ENCODE measurements at regions not wholly inside any gene's neighbourhood (a gene's known extent, or its start where the extent isn't known, plus 50 kb on each side); places are given as distances from the start of the nearest gene placed in this dataset.

DNA sequence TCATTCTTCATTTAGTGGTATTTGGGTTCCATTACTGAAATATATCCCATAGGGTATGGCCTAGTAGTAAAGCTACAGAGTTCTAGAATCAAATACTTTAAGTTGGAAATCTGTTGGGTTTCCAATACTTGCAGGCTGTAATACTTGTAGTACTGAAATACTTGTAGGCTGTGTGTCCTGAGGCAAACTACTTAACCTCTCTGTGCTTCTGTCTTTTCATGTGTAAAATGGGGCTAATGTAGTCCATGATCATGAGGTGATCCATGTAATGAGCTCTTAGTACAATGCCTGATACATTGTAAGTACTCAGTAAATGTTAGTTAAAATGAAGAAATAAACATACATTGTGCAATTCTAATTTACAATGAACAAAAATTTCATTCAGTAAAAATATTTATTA, 368.9 kb downstream of the CSNK1G3 start:
- DNase-seq (ENCODE audit: low read depth), result no peak

DNA sequence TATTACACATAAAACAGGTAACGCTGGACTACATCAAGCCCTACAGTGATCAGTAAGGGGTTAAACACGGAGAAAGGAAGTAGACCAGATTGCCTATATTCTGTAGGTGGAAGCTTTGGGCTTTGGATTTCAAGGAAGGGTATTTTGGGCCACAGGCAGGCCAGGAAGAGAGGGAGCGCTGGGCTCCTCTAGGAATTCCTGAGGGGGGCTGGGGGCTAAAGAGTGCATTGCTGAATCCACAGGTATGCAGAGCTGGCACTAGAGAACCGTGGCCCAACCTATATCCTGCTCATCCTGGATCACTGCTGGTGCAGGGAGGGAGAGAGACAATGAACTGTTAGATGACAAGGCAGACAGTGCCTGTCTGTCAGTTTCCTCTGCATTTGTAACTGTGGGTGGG, 367.1 kb downstream of the CSNK1G3 start:
- no peak for DNase-seq (ENCODE audit: low read depth)

DNA sequence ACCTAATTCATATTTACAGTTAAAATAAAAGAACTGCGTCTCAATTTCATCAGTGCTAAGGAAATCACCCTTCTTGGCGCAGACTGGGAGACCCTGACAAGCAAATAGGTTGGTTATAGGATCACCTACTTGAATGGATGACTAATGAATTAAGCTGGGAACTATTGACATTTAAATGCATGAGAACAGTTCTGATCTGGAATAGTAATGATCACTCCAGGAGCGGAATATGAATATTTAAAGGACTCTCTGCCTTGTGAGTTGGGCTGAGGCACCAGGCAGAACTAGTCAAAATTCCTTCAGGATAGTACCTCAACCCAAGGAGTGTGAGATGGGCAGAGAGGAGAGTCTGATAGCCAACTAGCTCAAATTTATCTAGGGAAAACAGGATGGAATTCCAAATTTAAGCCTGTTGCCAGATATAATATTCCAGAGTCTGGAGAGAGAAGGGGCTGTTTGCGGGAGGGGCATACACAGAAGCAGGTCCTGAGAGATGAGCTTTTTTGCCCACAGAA, 364.4 kb downstream of the CSNK1G3 start:
- peak; percentile 53 for DNase-seq (ENCODE audit: low read depth)

DNA sequence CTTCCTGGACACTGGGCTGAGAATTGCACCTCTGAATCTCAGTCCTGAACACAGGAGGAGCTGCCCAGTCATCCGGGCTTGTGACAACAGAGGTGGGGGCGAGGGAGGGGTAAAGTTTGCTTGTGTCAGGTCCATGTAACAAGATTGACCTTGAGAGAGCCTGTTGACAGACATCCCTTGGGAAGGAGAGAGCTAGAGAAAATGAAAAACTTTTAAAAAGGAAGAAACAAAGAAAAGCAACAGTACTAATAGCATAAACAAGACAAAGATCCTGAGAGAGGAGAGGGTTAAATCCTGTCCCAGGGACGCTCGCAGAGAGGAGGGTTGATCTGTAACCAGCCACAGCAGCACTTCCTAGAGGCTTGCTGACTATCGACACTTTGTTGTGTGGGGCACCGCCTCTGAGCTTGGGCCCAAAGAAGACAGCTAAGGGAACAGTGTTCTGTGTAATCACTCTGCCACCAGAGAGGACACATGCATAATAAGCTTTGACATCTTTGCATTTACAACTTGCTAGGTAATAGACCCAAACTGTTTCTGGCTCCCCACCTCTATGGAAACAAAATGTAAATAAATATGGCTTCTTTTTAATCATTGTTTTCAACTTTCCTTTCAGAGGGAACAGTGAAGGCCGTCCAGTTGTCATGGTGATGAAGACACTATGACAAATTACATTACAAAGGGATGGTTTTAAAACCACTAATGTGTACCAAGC, 363.7 kb downstream of the CSNK1G3 start:
- peak; percentile 73 for DNase-seq (ENCODE audit: low read depth)

DNA sequence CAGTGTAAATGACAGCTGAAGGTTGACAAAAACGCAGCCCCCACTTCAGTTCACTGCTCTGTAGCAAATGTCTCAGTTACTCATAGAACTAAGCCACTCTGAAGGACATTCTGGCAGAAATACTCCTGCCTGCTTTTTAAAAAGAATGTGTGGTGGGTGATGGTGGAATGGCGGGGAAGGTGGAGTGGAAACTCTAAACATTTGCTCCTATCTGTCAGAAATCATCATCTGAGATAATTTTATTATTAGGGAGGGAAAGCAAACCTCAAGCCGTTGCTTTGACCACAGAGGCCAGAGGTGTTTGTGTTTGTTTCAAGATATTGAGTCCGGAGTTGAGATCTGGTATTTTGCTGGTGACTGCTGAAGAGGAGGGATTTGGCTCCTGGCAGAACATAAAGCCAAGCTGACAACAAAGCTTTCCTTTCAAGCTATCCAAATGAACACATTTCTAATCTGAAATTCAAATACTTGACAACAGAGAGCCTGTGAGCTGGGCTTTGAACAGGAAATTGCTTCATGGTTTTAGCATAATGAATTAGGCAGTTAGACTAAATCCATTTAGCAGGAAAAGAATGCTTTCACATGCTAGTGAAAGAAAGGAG, 362.7 kb downstream of the CSNK1G3 start:
- DNase-seq (ENCODE audit: low read depth), result peak; percentile 91

DNA sequence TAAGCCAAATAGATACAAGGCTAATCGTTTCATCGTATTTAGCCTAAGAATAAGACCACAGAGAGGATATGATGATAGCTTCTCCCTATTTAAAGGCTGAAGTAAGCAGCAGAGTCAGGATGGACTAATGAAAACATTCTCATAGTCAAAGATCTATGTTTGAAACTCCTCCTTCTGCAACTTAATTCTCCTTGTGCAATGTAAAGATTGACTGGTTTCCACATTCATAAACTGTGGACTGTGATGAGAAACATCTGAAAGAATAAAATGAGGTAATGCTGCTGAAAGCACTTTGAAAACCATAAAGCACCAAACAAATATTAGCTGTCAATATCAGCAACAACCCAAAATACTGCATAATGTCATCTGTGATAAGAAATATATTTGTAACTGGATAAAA, 361.9 kb downstream of the CSNK1G3 start:
- no peak for DNase-seq (ENCODE audit: low read depth)

DNA sequence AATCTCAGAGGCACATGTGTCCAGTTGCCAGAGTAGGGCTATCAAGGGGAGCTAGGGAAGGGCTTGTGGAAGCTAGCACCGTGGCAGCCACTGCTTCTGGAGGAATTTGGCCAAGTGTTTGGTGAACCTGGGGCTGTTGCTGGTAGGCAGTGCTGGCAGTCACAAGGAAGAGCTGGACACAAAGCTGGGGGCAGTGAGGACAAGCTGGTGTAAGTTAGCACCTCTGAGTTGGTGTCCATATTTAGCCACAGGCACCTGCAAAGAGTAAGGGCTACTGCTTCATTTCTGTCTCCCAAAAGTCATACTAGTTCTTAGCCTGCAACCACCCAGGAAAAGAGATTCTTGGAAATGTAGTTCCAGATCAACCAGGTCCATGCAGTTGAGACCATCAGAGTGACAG, 359.4 kb downstream of the CSNK1G3 start:
- no peak for DNase-seq (ENCODE audit: low read depth)

DNA sequence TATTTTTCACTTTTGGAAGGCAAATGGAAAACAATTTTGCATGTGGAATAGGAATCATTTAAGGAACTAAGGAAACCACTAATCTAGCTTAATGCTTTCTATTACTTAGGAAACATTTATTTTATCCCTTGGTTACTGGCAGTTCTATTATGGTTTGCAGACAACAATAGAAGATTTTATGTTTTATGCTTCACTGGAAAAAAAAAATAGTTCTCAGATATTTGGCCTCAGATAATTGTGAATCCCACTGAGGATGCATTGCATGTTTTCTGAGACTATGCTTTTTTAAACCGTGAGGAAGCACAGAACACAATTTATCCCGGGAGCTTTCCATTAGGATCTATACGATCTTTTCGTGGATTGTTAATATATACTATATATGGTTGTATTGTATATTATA, 356.9 kb downstream of the CSNK1G3 start:
- DNase-seq (ENCODE audit: low read depth), result no peak

DNA sequence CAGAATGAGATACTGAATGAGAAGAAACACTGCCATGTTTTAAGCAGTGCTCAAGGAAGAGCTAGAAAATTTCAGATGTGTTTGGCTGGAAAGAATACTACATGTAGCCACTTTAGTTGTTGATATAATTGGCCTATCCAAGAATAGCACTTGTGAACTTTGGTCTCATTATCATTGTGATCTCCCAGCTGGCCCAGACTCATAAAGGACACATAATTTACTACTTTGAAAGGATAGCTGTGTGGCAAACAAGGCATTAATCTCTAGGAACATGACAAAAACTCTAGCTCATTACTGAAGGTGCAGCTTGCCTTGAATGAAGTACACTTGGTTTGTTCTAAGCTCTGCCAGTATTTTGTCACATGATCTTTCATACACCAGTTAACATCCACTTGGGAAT, 356.3 kb downstream of the CSNK1G3 start:
- DNase-seq (ENCODE audit: low read depth), result peak; percentile 51

DNA sequence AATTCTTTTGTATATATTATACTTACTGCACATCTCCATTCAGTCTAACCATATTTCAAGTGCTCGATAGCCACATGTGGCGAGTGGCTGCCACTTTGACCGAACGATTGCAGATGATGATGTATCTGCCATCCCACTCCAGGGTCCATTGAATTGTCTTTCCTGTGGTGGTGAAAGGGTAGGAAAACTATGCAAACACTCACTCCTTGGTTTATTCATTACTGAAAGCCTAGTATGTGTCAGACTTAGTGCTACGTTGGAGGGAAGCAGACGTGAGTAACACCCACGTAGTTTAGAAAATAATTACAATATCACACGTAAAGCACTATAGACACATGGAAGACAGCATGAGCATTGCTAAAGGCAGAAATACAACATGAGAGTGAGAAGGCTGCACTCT, 353.7 kb downstream of the CSNK1G3 start:
- peak; percentile 96 for DNase-seq (ENCODE audit: low read depth)

DNA sequence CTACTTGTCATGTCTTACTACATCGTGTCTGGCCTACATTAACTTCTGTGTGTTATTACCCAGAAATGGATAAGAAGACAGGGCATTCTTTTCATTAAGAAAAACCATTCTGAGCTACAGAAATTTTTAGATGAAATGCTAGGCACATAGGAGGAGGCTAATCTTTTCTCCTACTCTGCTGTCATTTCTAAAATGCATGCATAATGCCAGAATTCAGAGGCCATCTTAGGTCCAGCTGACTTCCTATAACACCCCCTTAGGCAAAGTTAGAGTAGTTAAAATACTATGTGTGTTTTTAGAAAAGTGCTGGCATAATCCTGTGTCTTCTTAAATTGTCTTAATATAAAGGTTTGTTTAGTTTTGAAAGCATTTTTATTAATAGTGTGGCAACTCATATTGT, 352.6 kb downstream of the CSNK1G3 start:
- no peak for DNase-seq (ENCODE audit: low read depth)

DNA sequence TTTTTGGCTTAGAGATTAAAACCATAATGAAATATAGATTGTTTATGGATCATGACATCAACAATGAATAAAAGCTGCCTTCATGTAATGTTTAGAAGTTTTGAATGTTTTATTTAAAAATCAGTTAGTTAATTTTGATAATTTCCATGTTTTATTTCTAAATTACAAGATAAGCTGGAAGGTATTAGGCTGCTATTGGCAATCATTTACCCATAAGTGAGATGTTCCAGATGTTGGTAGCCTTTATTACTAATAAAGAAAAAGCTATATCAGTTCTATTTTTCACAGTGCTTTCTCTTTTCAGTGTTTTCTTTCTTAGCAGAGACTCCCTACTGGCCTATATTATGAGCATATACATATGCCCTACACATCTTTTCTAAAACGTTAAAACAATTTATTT, 347.0 kb downstream of the CSNK1G3 start:
- DNase-seq (ENCODE audit: low read depth), result no peak

DNA sequence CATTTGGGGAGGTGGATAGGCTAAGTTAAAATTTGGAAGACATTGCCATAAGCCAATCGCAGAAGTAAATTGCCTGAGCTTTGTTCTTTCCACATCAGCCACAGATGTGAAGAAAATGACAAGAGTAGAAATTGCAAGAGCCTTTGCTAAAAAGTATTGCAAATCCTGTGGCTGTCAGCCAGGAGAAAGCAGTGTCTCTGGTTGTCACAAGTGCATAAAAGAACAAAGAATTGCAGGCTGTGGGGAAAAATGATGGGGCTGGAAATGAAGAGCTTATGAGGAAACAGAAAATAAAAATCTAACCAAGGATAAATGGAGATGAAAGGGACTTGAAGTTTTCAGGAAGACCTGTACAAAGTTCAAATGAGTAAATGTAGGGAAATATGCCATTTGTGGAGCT, 344.8 kb downstream of the CSNK1G3 start:
- DNase-seq (ENCODE audit: low read depth), result peak; percentile 13

DNA sequence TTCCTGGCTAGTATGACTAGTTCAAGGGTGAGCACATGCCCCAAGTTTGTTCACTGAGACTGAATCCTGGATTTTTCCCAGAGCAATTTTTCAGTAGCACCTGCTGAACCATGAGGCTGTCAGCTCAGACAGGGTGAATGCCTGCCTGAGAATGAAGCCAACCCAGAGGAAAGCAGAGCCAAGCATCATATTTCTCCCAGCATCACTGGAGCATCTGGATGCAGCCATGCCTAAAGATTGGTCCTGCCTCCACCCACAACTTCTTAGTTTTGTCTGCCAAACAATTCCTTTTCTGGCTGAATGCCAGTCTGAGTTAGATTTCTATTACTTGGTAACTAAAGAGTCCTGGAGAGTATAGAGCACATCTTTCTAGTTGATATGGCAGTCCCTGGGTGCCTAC, 343.6 kb downstream of the CSNK1G3 start:
- peak; percentile 69 for DNase-seq (ENCODE audit: low read depth)

DNA sequence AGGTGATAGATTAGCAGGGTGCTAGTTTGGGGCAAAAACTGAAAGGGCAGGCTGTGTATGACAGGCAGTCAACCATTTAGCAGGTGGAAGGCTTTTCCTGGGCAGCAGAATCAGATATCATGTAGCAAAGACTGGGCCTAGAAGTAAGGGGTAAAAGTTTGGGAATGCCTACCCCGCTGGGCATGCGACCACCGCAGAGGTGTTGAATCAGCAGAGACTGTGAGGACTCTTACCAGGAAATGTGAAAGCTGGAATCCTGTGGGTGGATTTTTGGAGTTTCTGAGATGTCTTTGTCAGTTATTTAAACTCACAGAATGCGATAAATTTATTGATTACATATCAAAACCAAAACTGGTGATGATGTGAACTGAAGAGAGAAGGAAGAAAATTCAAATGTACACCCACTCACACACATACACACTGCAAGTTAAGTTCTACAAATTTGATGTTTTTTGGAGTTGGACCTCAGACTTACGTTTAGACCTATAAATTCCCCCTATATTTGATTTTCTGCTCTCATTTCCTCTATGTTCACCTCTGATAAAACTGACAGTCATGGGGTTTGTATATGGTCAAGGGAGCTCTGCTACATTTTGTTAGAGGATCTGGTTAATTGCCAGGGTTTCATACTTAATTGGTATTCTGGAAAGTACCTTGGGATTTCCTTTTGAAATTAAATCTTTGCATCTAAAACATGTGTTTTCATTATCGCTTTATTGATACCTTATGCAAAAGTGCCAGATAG, 333.6 kb downstream of the CSNK1G3 start:
- DNase-seq (ENCODE audit: low read depth), result peak; percentile 23

DNA sequence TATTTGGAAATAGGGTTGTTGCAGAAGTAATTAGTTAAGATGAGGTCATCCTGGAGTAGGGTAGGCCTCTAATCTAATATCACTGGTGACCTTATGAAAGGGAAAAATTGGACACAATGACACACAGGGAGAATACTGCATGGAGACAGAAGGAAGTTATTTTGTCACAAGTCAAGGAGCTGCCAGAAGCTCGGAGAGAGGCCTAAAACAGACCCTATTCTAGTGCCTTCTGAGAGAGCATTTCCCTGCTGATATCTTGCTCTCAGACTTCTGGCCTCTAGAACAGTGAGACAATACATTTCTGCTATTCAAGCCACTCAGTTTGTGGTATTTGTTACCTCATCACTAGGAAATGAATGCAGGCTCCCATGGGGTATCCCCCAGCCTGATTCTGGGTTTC, 332.9 kb downstream of the CSNK1G3 start:
- peak; percentile 64 for DNase-seq (ENCODE audit: low read depth)

DNA sequence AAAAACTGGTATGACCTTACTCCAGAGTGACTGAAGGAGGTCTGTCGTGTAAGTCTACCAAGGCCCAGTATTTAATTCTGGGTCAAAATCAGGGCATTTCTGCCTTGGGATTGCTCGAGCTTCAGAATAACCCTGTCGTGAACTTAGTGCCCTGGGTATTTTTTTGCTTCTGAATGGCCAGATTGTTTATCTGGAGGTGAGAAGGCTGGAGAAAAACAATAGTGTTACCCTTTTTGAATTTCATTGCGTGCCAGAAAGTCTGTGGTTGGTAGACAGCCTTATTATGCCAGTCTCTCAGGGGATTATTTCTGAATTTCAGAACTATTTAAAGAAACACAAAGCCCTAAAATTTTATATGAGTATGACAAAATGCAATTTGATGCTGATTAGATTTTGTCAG, 323.4 kb downstream of the CSNK1G3 start:
- DNase-seq (ENCODE audit: low read depth), result no peak

DNA sequence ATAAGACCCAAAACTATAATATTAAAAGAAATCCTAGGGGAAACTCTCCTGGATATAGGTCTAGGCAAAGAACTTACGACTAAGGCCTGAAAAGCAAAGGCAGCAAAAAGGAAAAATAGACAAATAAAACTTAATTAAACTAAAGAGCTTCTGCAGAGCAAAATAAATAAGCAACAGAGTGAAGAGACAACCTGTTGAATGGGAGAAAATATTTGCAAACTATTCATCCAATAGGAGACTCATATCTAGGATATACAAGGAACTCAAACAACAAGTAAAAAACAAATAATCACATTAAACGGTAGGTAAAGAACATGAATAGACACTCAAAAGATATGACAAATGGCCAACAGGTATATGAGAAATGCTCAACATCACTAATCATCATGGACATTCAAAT, 318.6 kb downstream of the CSNK1G3 start:
- no peak for DNase-seq (ENCODE audit: low read depth)

DNA sequence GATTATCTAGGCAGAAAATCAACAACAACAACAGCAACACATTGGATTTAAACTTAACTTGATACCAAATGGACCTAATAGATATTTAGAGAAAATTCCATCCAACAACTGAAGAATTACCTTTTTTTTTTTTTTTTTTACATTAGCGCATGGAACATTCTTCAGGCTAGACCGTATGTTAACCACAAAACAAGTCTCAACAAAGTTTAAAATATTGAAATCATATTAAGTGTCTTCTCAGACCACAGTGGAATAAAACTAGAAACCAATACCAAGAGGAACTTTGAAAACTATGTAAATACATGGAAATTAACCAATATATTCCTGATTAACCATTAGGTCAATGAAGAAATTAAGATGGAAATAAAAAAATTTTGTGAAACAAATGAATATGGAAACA, 315.8 kb downstream of the CSNK1G3 start:
- no peak for DNase-seq (ENCODE audit: low read depth)

DNA sequence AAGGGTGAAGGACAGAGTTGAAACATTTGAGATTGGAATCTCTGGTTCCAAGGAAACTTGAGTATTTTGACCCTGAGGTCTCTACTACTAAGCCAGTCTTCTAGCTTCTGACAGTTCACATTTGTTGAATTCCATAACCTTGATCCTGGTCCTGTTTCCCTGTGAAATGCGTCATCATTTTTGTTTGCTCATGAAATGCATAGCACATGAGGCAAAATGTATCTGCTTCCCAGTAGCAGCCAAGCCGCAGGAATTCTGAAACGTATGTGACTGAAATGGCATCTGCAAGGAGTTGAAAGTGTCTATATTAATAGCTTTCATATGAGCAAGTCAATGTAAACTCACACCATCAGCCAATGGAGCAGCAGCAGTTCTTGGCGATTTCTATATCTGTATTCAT, 307.9 kb downstream of the CSNK1G3 start:
- DNase-seq (ENCODE audit: low read depth), result no peak

DNA sequence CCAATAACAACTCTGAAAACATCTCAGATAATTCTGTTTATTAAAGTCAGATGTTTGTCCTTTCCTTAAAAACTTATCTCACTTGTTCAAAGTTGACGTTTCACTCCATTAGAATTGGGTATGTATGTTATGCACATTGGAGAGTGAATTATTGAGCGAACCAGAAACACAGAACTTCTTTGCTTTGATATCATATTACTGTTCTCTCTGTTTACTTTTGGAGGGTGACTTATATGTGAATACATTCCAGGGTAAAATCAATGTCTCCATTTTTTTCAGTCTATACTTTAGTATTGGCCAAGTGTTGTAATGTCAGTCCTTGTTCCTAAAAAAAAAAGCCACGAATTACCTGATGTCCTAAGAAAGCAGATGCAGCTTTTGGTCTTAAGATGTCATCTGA, 307.4 kb downstream of the CSNK1G3 start:
- no peak for DNase-seq (ENCODE audit: low read depth)

DNA sequence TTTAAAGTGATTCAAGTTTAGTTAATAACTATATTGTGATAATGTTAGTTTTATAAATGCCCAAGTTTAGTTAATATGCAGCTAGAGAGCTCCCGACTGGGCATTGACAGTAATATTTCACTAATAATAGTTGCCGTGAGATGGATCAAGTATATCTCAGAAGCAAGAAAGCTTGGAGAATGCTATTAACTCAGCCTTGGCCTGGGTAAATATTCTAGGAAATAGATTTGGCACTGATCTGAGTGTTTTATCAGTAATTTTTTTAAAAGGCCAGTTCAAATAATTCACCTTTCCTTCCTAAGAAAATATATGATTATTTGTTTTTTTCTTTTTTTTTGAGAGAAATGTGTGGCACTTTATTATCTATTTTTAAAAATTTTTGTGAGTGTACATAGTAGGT, 305.3 kb downstream of the CSNK1G3 start:
- DNase-seq (ENCODE audit: low read depth), result no peak

Measured in renal cortical epithelial cell (primary cell).